SK-N-SH treated with all-trans-retinoic acid at 6 μM for 48 hours (cell line): ENCODE measurements at regions not wholly inside any gene's neighbourhood (a gene's known extent, or its start where the extent isn't known, plus 50 kb on each side); places are given as distances from the start of the nearest gene placed in this dataset.
"Not testable (repeated sequence)": the region's sequence is repeated elsewhere in the genome, so short reads cannot be mapped to it uniquely, and the experiment has no call there.

Experiments
- ATAC-seq: fragments of 200-7000 bp; cut with Tn5 transposase; 3 replicates; pipeline ENCODE4 v1.9.1; 2020; ENCODE audit warnings: mild to moderate bottlenecking, moderate library complexity
- ARNTL ChIP-seq: fragments of 450-650 bp; formaldehyde crosslinking; IDR thresholded peaks from 2 replicates; pipeline ENCODE4 v1.5.0; 2020; ENCODE audit warnings: low read depth, mild to moderate bottlenecking, moderate library complexity, borderline replicate concordance
- CSDC2 ChIP-seq: fragments of 250-450 bp; sonication (Bioruptor Pico); IDR thresholded peaks from 2 replicates; pipeline ENCODE4 v1.5.0; 2020; ENCODE audit warnings: mild to moderate bottlenecking, moderate library complexity
- ESRRG ChIP-seq: fragments of 250-450 bp; sonication (Bioruptor Pico); IDR thresholded peaks from 2 replicates; pipeline ENCODE4 v1.6.1; 2021; ENCODE audit warnings: mild to moderate bottlenecking
- GLIS3 ChIP-seq: fragments of 250-450 bp; sonication (Bioruptor Pico); IDR thresholded peaks from 2 replicates; pipeline ENCODE4 v1.5.0; 2020; ENCODE audit warnings: mild to moderate bottlenecking, moderate library complexity
- ISL1 ChIP-seq: fragments of 250-450 bp; sonication (Bioruptor Pico); IDR thresholded peaks from 2 replicates; pipeline ENCODE4 v2.1.2; 2022; ENCODE audit warnings: mild to moderate bottlenecking, moderate library complexity
- OSR1 ChIP-seq: fragments of 250-450 bp; sonication (Bioruptor Pico); IDR thresholded peaks from 2 replicates; pipeline ENCODE4 v1.8.0; 2022; ENCODE audit warnings: moderate library complexity, mild to moderate bottlenecking, inconsistent platforms
- PPARA ChIP-seq: fragments of 250-450 bp; sonication (Bioruptor Pico); IDR thresholded peaks from 2 replicates; pipeline ENCODE4 v1.5.0; 2020; ENCODE audit warnings: mild to moderate bottlenecking, borderline replicate concordance
- RARB ChIP-seq: fragments of 250-450 bp; sonication (Bioruptor Pico); IDR thresholded peaks from 2 replicates; pipeline ENCODE4 v1.8.0; 2021; ENCODE audit warnings: mild to moderate bottlenecking, moderate library complexity
- SNAI2 ChIP-seq: fragments of 250-450 bp; sonication (Bioruptor Pico); IDR thresholded peaks from 2 replicates; pipeline ENCODE4 v1.5.0; 2020; ENCODE audit warnings: mild to moderate bottlenecking, moderate library complexity
- TCF4 ChIP-seq: fragments of 250-450 bp; sonication (Bioruptor Pico); IDR thresholded peaks from 2 replicates; pipeline ENCODE4 v1.8.0; 2021; ENCODE audit warnings: mild to moderate bottlenecking, moderate library complexity, borderline replicate concordance
- ZC3H10 ChIP-seq: fragments of 250-450 bp; sonication (Bioruptor Pico); IDR thresholded peaks from 2 replicates; pipeline ENCODE4 v1.5.1; 2021; ENCODE audit warnings: mild to moderate bottlenecking, moderate library complexity
- ZFP3 ChIP-seq: fragments of 250-450 bp; sonication (Bioruptor Pico); IDR thresholded peaks from 2 replicates; pipeline ENCODE4 v1.5.0; 2020; ENCODE audit warnings: mild to moderate bottlenecking, moderate library complexity
- ZFP30 ChIP-seq: fragments of 450-650 bp; formaldehyde crosslinking; IDR thresholded peaks from 2 replicates; pipeline ENCODE4 v1.5.0; 2022; ENCODE audit warnings: mild to moderate bottlenecking, moderate library complexity
- ZNF70 ChIP-seq: fragments of 450-650 bp; formaldehyde crosslinking; IDR thresholded peaks from 2 replicates; pipeline ENCODE4 v1.5.0; 2020; ENCODE audit warnings: mild to moderate bottlenecking, moderate library complexity
- ZNF8 ChIP-seq: fragments of 450-650 bp; formaldehyde crosslinking; IDR thresholded peaks from 2 replicates; pipeline ENCODE4 v1.5.0; 2020; ENCODE audit warnings: mild to moderate bottlenecking, moderate library complexity
- TF ChIP-seq, protein P1 (sequence below): fragments of 250-450 bp; sonication (Bioruptor Pico); IDR thresholded peaks from 2 replicates; pipeline ENCODE4 v1.5.1; 2021; ENCODE audit warnings: mild to moderate bottlenecking, moderate library complexity
- TF ChIP-seq, protein P2 (sequence below): fragments of 250-450 bp; sonication (Bioruptor Pico); IDR thresholded peaks from 2 replicates; pipeline ENCODE4 v1.5.0; 2020; ENCODE audit warnings: mild to moderate bottlenecking, moderate library complexity
- TF ChIP-seq, protein P3 (sequence below): fragments of 250-450 bp; sonication (Bioruptor Pico); IDR thresholded peaks from 2 replicates; pipeline ENCODE4 v1.5.1; 2020; ENCODE audit warnings: low read depth, mild to moderate bottlenecking, moderate library complexity
- TF ChIP-seq, protein P4 (sequence below): fragments of 250-450 bp; sonication (Bioruptor Pico); IDR thresholded peaks from 2 replicates; pipeline ENCODE4 v1.8.0; 2020; ENCODE audit warnings: mild to moderate bottlenecking, moderate library complexity, borderline replicate concordance

DNA sequence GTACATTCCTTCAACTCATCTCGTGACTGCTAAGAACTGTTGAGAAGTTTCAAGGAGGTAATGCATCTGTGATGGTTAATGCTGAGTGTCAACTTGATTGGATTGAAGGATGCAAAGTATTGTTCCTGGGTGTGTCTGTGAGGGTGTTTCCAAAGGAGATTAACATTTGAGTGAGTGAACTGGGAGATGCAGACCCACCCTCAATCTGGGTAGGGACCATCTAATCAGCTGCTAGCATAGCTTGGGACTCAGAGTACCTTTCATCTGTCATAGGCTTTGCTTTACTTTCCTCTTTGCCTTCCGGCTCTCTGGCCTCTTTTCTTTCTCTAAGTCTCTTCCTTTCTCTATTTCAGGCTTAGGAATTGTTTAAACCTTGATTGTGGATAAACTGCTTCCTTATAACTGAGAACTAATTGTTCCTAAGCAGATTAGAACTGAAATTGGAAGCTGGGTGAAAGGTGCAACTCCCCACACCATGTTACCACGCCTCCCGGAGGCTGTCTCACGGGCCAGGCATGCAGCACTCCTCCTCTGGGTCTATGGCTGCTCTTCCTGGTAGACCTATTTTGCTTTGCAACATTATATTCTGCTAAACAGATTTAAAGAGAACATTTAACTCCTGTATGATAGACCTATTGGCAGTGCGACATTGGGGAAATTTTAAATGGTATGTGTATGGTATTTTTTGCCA is 298.2 kb downstream of the CCSER2 start:
- no peak for ATAC-seq
- TF ChIP-seq, protein P1, sequence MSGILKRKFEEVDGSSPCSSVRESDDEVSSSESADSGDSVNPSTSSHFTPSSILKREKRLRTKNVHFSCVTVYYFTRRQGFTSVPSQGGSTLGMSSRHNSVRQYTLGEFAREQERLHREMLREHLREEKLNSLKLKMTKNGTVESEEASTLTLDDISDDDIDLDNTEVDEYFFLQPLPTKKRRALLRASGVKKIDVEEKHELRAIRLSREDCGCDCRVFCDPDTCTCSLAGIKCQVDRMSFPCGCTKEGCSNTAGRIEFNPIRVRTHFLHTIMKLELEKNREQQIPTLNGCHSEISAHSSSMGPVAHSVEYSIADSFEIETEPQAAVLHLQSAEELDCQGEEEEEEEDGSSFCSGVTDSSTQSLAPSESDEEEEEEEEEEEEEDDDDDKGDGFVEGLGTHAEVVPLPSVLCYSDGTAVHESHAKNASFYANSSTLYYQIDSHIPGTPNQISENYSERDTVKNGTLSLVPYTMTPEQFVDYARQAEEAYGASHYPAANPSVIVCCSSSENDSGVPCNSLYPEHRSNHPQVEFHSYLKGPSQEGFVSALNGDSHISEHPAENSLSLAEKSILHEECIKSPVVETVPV (CRISPR knock-in tag), result no peak
- TF ChIP-seq CSDC2 (no peak), OSR1 (no peak), RARB (CRISPR knock-in tag) (no peak), ZFP3 (CRISPR knock-in tag) (no peak), TCF4 (CRISPR knock-in tag) (no peak), ISL1 (CRISPR knock-in tag) (no peak), ZNF8 (no peak), GLIS3 (CRISPR knock-in tag) (no peak), ZNF70 (no peak), ARNTL (CRISPR knock-in tag) (no peak), PPARA (no peak), ZC3H10 (no peak)
- TF ChIP-seq, protein P2, sequence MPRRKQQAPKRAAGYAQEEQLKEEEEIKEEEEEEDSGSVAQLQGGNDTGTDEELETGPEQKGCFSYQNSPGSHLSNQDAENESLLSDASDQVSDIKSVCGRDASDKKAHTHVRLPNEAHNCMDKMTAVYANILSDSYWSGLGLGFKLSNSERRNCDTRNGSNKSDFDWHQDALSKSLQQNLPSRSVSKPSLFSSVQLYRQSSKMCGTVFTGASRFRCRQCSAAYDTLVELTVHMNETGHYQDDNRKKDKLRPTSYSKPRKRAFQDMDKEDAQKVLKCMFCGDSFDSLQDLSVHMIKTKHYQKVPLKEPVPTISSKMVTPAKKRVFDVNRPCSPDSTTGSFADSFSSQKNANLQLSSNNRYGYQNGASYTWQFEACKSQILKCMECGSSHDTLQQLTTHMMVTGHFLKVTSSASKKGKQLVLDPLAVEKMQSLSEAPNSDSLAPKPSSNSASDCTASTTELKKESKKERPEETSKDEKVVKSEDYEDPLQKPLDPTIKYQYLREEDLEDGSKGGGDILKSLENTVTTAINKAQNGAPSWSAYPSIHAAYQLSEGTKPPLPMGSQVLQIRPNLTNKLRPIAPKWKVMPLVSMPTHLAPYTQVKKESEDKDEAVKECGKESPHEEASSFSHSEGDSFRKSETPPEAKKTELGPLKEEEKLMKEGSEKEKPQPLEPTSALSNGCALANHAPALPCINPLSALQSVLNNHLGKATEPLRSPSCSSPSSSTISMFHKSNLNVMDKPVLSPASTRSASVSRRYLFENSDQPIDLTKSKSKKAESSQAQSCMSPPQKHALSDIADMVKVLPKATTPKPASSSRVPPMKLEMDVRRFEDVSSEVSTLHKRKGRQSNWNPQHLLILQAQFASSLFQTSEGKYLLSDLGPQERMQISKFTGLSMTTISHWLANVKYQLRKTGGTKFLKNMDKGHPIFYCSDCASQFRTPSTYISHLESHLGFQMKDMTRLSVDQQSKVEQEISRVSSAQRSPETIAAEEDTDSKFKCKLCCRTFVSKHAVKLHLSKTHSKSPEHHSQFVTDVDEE, result no peak
- TF ChIP-seq, protein P3, sequence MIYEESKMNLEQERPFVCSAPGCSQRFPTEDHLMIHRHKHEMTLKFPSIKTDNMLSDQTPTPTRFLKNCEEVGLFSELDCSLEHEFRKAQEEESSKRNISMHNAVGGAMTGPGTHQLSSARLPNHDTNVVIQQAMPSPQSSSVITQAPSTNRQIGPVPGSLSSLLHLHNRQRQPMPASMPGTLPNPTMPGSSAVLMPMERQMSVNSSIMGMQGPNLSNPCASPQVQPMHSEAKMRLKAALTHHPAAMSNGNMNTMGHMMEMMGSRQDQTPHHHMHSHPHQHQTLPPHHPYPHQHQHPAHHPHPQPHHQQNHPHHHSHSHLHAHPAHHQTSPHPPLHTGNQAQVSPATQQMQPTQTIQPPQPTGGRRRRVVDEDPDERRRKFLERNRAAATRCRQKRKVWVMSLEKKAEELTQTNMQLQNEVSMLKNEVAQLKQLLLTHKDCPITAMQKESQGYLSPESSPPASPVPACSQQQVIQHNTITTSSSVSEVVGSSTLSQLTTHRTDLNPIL (CRISPR knock-in tag), result no peak
- TF ChIP-seq, protein P4, sequence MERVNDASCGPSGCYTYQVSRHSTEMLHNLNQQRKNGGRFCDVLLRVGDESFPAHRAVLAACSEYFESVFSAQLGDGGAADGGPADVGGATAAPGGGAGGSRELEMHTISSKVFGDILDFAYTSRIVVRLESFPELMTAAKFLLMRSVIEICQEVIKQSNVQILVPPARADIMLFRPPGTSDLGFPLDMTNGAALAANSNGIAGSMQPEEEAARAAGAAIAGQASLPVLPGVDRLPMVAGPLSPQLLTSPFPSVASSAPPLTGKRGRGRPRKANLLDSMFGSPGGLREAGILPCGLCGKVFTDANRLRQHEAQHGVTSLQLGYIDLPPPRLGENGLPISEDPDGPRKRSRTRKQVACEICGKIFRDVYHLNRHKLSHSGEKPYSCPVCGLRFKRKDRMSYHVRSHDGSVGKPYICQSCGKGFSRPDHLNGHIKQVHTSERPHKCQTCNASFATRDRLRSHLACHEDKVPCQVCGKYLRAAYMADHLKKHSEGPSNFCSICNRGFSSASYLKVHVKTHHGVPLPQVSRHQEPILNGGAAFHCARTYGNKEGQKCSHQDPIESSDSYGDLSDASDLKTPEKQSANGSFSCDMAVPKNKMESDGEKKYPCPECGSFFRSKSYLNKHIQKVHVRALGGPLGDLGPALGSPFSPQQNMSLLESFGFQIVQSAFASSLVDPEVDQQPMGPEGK (CRISPR knock-in tag), result no peak

DNA sequence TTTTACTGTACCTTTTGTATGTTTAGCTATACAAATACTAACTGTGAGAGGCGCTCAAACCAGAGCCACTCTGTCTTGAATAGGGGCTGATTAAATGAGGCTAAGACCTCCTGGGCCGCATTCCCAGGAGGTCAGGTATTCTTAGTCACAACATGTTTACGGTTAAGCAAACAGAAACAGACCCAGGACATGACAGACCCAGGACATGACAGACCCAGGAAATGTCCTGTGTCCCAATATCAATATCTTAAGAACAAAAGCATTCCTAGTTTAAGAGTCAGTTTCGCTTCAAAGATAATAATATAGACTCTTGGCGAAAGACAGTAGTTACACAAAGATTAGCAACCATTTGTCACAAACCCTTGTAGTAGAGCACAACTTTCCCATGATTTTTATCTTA is 304.5 kb downstream of the CCSER2 start:
- ATAC-seq, result no peak
- TF ChIP-seq OSR1 (no peak), ZNF70 (no peak)
- TF ChIP-seq, protein P2, result no peak

DNA sequence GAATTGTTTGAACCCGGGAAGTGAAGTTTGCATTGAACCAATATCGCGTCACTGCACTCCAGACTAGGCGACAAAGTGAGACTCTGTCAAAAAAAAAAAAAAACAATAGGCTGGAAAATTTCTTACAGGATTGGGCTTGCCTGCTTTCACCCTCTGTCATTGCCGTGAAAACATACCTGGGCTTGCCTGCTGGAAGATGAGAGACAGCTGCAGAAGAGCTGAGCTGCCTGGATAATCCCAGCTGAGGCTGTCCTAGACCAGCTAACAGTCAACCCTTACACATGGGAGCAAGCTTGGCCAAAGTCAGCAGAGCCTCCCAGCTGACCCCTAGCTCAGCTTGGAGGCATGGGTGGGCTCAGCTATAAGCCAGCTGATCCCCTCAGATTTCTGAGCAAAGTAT is 306.2 kb downstream of the CCSER2 start:
- ATAC-seq, result no peak
- TF ChIP-seq ZNF70 (no peak), ZFP3 (CRISPR knock-in tag) (no peak), ARNTL (CRISPR knock-in tag) (no peak), ESRRG (CRISPR knock-in tag) (no peak), TCF4 (CRISPR knock-in tag) (no peak), ZC3H10 (no peak), ZFP30 (CRISPR knock-in tag) (no peak), ZNF8 (no peak), RARB (CRISPR knock-in tag) (no peak), SNAI2 (no peak), CSDC2 (no peak)
- TF ChIP-seq, protein P4 (CRISPR knock-in tag), result no peak
- TF ChIP-seq, protein P1 (CRISPR knock-in tag), result no peak

DNA sequence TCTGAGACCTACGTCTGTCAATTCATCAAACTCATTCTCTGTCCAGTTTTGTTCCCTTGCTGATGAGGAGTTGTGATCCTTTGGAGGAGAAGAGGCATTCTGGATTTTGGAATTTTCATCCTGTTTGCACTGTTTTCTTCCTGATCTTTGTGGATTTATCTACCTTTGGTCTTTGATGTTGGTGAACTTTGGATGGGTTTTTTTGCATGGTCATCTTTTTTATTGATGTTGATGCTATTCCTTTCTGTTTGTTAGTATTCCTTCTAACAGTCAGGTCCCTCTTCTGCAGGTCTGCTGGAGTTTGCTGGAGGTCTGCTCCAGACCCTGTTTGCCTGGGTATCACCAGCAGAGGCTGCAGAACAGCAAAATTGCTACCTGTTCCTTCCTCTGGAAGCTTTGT is 322.2 kb downstream of the CCSER2 start:
- ATAC-seq, result not testable (repeated sequence)
